Heart left ventricle (tissue), 13 donors: ENCODE measurements at regions not wholly inside any gene's neighbourhood (a gene's known extent, or its start where the extent isn't known, plus 50 kb on each side); places are given as distances from the start of the nearest gene placed in this dataset.

Experiments
- CTCF ChIP-seq, 12 donors: fragments of 200-600 bp; sonication (generic) in 4 of 12; IDR thresholded peaks; one replicate each; pipeline versions ENCODE4 v1.5.0 to v1.8.0; 2018 to 2022; ENCODE audit warnings: antibody characterized with exemption in 12 of 12, mild to moderate bottlenecking in 5 of 12
- POLR2A ChIP-seq, 2 donors: fragments of 450-650 bp; IDR thresholded peaks; one replicate each; pipeline ENCODE4 v1.6.1; 2017; ENCODE audit warnings: antibody characterized with exemption in 2 of 2, mild to moderate bottlenecking in 2 of 2, moderate library complexity in 2 of 2
- donor health status: ischemic (EF 13 %, LVEDD 7.1; RV severe dilation, severe dysfunction).
- donor health status: DM: no; HTN: yes; CAD: no.
- donor health status: DM: no; HTN: no; CAD: no.
- donor health status: ischemic (EF 25% LVEDD 6.9; RV normal size, moderate dysfunction).
- donor health status: ischemic (EF 25% LVEDD 5.7; RV mildly dilated, moderate dysfunction).
- donor health status: ischemic (EF 35%, LVEDD 5.7; RV mildly dilated, moderate dysfunction).
- donor health status: nonischemic (EF 11% LVEDD 7.7; RV severe dilation, severe dysfunction).
- donor health status: DM: yes; HTN: yes; CAD: no.
- donor health status: PGD.
- donor health status: ischemic (EF 29% LVEDD 5.4; RV normal size, mild dysfunction).
- donor health status: nonischemic (EF 23%, LVEDD 6.1; RV moderate dilation, normal function).

GRCh38 chr4:3623106-3623505, 90.9 kb upstream of the LRPAP1 start:
- TF ChIP-seq POLR2A (IDR thresholded peaks at IDR 0.05) (no peak), CTCF (IDR thresholded peaks at IDR 0.05) (no peak)
